ENCODE measurements at regions not wholly inside any gene's neighbourhood (a gene's known extent, or its start where the extent isn't known, plus 50 kb on each side); places are given as distances from the start of the nearest gene placed in this dataset.

GRCh38 chr5:68964679-68965078 is 129.1 kb upstream of the SLC30A5 start:
- Histone ChIP-seq H3K4me1 (ENCODE audit: control insufficient read depth, insufficient read depth, low read length) (no peaks in the 10 kb centered on the region), H3K36me3 (ENCODE audit: insufficient read depth, low read length) (no peaks in the 10 kb centered on the region), H3K4me3 (ENCODE audit: low read length) (no peak overlapping the region), H3K27me3 (ENCODE audit: control insufficient read depth, insufficient read depth, low read length) (peaks cover 11% of the 10 kb centered on the region), H3K4me2 (ENCODE audit: low read length) (no peak overlapping the region), H3K9me3 (replicated peaks; ENCODE audit: low read length) (no peaks in the 10 kb centered on the region), H3K9ac (ENCODE audit: low read depth, low read length) (no peak overlapping the region)

GRCh38 chr5:68965926-68966325 is 127.9 kb upstream of the SLC30A5 start:
- H3K9ac ChIP-seq (ENCODE audit: low read depth, low read length), result no peak overlapping the region
- H3K27me3 ChIP-seq (ENCODE audit: control insufficient read depth, insufficient read depth, low read length), result peaks cover 16% of the 10 kb centered on the region
- no peaks in the 10 kb centered on the region for H3K4me1 ChIP-seq (ENCODE audit: control insufficient read depth, insufficient read depth, low read length)
- H3K9me3 ChIP-seq (replicated peaks; ENCODE audit: low read length), result no peaks in the 10 kb centered on the region
- H3K4me3 ChIP-seq (ENCODE audit: low read length), result no peak overlapping the region
- H3K4me2 ChIP-seq (ENCODE audit: low read length), result no peak overlapping the region
- no peaks in the 10 kb centered on the region for H3K36me3 ChIP-seq (ENCODE audit: insufficient read depth, low read length)

- Histone ChIP-seq H3K27me3 (ENCODE audit: control insufficient read depth, insufficient read depth, low read length) (peaks cover 19% of the 10 kb centered on the region), H3K4me1 (ENCODE audit: control insufficient read depth, insufficient read depth, low read length) (no peaks in the 10 kb centered on the region), H3K9me3 (replicated peaks; ENCODE audit: low read length) (no peaks in the 10 kb centered on the region), H3K4me2 (ENCODE audit: low read length) (no peak overlapping the region), H3K9ac (ENCODE audit: low read depth, low read length) (no peak overlapping the region), H3K36me3 (ENCODE audit: insufficient read depth, low read length) (no peaks in the 10 kb centered on the region), H3K4me3 (ENCODE audit: low read length) (no peak overlapping the region)
Measured at GRCh38 chr5:68966596-68966995, 127.2 kb upstream of the SLC30A5 start.

GRCh38 chr5:68968429-68968828 is 125.4 kb upstream of the SLC30A5 start:
- Histone ChIP-seq H3K9ac (ENCODE audit: low read depth, low read length) (no peak overlapping the region), H3K4me3 (ENCODE audit: low read length) (no peak overlapping the region), H3K4me2 (ENCODE audit: low read length) (no peak overlapping the region), H3K36me3 (ENCODE audit: insufficient read depth, low read length) (no peaks in the 10 kb centered on the region), H3K4me1 (ENCODE audit: control insufficient read depth, insufficient read depth, low read length) (no peaks in the 10 kb centered on the region), H3K9me3 (replicated peaks; ENCODE audit: low read length) (no peaks in the 10 kb centered on the region), H3K27me3 (ENCODE audit: control insufficient read depth, insufficient read depth, low read length) (peaks cover 21% of the 10 kb centered on the region)

- H3K9ac ChIP-seq (ENCODE audit: low read depth, low read length), result no peak overlapping the region
- no peak overlapping the region for H3K4me2 ChIP-seq (ENCODE audit: low read length)
- H3K4me1 ChIP-seq (ENCODE audit: control insufficient read depth, insufficient read depth, low read length), result no peaks in the 10 kb centered on the region
- no peaks in the 10 kb centered on the region for H3K9me3 ChIP-seq (replicated peaks; ENCODE audit: low read length)
- no peak overlapping the region for H3K4me3 ChIP-seq (ENCODE audit: low read length)
- no peaks in the 10 kb centered on the region for H3K36me3 ChIP-seq (ENCODE audit: insufficient read depth, low read length)
- H3K27me3 ChIP-seq (ENCODE audit: control insufficient read depth, insufficient read depth, low read length), result peaks cover 21% of the 10 kb centered on the region
Measured at GRCh38 chr5:68970617-68971016, 123.2 kb upstream of the SLC30A5 start.

- Histone ChIP-seq H3K4me2 (ENCODE audit: low read length) (no peak overlapping the region), H3K9me3 (replicated peaks; ENCODE audit: low read length) (no peaks in the 10 kb centered on the region), H3K9ac (ENCODE audit: low read depth, low read length) (no peak overlapping the region), H3K4me1 (ENCODE audit: control insufficient read depth, insufficient read depth, low read length) (no peaks in the 10 kb centered on the region), H3K27me3 (ENCODE audit: control insufficient read depth, insufficient read depth, low read length) (peaks cover 21% of the 10 kb centered on the region), H3K4me3 (ENCODE audit: low read length) (no peak overlapping the region), H3K36me3 (ENCODE audit: insufficient read depth, low read length) (no peaks in the 10 kb centered on the region)
Measured at GRCh38 chr5:68973696-68974095, 120.1 kb upstream of the SLC30A5 start.

- Histone ChIP-seq H3K4me2 (ENCODE audit: low read length) (no peak overlapping the region), H3K36me3 (ENCODE audit: insufficient read depth, low read length) (no peaks in the 10 kb centered on the region), H3K4me1 (ENCODE audit: control insufficient read depth, insufficient read depth, low read length) (no peaks in the 10 kb centered on the region), H3K9ac (ENCODE audit: low read depth, low read length) (no peak overlapping the region), H3K4me3 (ENCODE audit: low read length) (no peak overlapping the region), H3K27me3 (ENCODE audit: control insufficient read depth, insufficient read depth, low read length) (peaks cover 3% of the 10 kb centered on the region), H3K9me3 (replicated peaks; ENCODE audit: low read length) (no peaks in the 10 kb centered on the region)
Measured at GRCh38 chr5:68983043-68983442, 110.8 kb upstream of the SLC30A5 start.

GRCh38 chr5:68983959-68984358 is 109.9 kb upstream of the SLC30A5 start:
- H3K4me1 ChIP-seq (ENCODE audit: control insufficient read depth, insufficient read depth, low read length), result no peaks in the 10 kb centered on the region
- no peaks in the 10 kb centered on the region for H3K9me3 ChIP-seq (replicated peaks; ENCODE audit: low read length)
- no peak overlapping the region for H3K9ac ChIP-seq (ENCODE audit: low read depth, low read length)
- peaks cover 3% of the 10 kb centered on the region for H3K27me3 ChIP-seq (ENCODE audit: control insufficient read depth, insufficient read depth, low read length)
- H3K4me3 ChIP-seq (ENCODE audit: low read length), result no peak overlapping the region
- no peak overlapping the region for H3K4me2 ChIP-seq (ENCODE audit: low read length)
- H3K36me3 ChIP-seq (ENCODE audit: insufficient read depth, low read length), result no peaks in the 10 kb centered on the region

GRCh38 chr5:68991279-68992084 is 102.3 kb upstream of the SLC30A5 start:
- H3K27me3 ChIP-seq (ENCODE audit: control insufficient read depth, insufficient read depth, low read length), result peaks cover 7% of the 10 kb centered on the region
- H3K4me1 ChIP-seq (ENCODE audit: control insufficient read depth, insufficient read depth, low read length), result no peaks in the 10 kb centered on the region
- no peak overlapping the region for H3K9ac ChIP-seq (ENCODE audit: low read depth, low read length)
- no peaks in the 10 kb centered on the region for H3K9me3 ChIP-seq (replicated peaks; ENCODE audit: low read length)
- no peaks in the 10 kb centered on the region for H3K36me3 ChIP-seq (ENCODE audit: insufficient read depth, low read length)
- no peak overlapping the region for H3K4me2 ChIP-seq (ENCODE audit: low read length)
- H3K4me3 ChIP-seq (ENCODE audit: low read length), result no peak overlapping the region

- Histone ChIP-seq H3K36me3 (ENCODE audit: insufficient read depth, low read length) (no peaks in the 10 kb centered on the region), H3K4me1 (ENCODE audit: control insufficient read depth, insufficient read depth, low read length) (no peaks in the 10 kb centered on the region), H3K27me3 (ENCODE audit: control insufficient read depth, insufficient read depth, low read length) (peaks cover 12% of the 10 kb centered on the region), H3K4me3 (ENCODE audit: low read length) (no peak overlapping the region), H3K9me3 (replicated peaks; ENCODE audit: low read length) (no peaks in the 10 kb centered on the region), H3K4me2 (ENCODE audit: low read length) (no peak overlapping the region), H3K9ac (ENCODE audit: low read depth, low read length) (no peak overlapping the region)
Measured at GRCh38 chr5:68994645-68995044, 99.2 kb upstream of the SLC30A5 start.

- no peak overlapping the region for H3K4me3 ChIP-seq (ENCODE audit: low read length)
- H3K36me3 ChIP-seq (ENCODE audit: insufficient read depth, low read length), result no peaks in the 10 kb centered on the region
- H3K9ac ChIP-seq (ENCODE audit: low read depth, low read length), result no peak overlapping the region
- no peaks in the 10 kb centered on the region for H3K9me3 ChIP-seq (replicated peaks; ENCODE audit: low read length)
- peaks cover 12% of the 10 kb centered on the region for H3K27me3 ChIP-seq (ENCODE audit: control insufficient read depth, insufficient read depth, low read length)
- no peaks in the 10 kb centered on the region for H3K4me1 ChIP-seq (ENCODE audit: control insufficient read depth, insufficient read depth, low read length)
- no peak overlapping the region for H3K4me2 ChIP-seq (ENCODE audit: low read length)
Measured at GRCh38 chr5:68995845-68996545, 97.8 kb upstream of the SLC30A5 start.

- H3K4me2 ChIP-seq (ENCODE audit: low read length), result no peak overlapping the region
- H3K36me3 ChIP-seq (ENCODE audit: insufficient read depth, low read length), result no peaks in the 10 kb centered on the region
- H3K4me3 ChIP-seq (ENCODE audit: low read length), result no peak overlapping the region
- peaks cover 8% of the 10 kb centered on the region for H3K27me3 ChIP-seq (ENCODE audit: control insufficient read depth, insufficient read depth, low read length)
- H3K9ac ChIP-seq (ENCODE audit: low read depth, low read length), result no peak overlapping the region
- H3K4me1 ChIP-seq (ENCODE audit: control insufficient read depth, insufficient read depth, low read length), result no peaks in the 10 kb centered on the region
- H3K9me3 ChIP-seq (replicated peaks; ENCODE audit: low read length), result no peaks in the 10 kb centered on the region
Measured at GRCh38 chr5:68999181-68999580, 94.6 kb upstream of the SLC30A5 start.

Data from skeletal muscle satellite cell (primary cell).